ENCODE measurements at regions not wholly inside any gene's neighbourhood (a gene's known extent, or its start where the extent isn't known, plus 50 kb on each side); places are given as distances from the start of the nearest gene placed in this dataset.

DNA sequence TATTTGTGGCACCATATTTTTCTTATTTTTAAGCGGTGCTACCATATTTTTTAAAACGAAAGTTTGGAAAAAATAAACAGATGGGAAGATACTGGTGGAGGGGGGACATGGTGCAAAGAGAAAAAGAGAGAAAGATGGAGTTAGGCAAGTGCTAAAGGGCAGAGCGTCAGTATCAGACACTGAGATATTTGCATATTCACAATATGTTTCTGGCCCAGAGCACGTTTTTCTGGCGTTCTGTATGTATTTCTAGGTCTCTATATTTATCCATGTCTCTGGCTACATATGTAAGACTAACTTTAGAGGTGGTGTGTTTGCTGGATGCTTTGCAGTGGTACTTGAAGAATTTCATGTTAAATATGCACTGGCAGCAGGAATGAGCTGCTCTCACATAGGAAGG is 414.0 kb downstream of the TLE4 start:
- no peak for TF ChIP-seq CTCF (IDR thresholded peaks at IDR 0.05; ENCODE audit: low read depth, low read length)
- no peak for DNase-seq (ENCODE audit: extremely low read depth, low read depth)

GRCh38 chr9:79985264-79985663 is 413.5 kb downstream of the TLE4 start:
- no peak for DNase-seq (ENCODE audit: extremely low read depth, low read depth)
- TF ChIP-seq CTCF (IDR thresholded peaks at IDR 0.05; ENCODE audit: low read depth, low read length) = no peak

DNA sequence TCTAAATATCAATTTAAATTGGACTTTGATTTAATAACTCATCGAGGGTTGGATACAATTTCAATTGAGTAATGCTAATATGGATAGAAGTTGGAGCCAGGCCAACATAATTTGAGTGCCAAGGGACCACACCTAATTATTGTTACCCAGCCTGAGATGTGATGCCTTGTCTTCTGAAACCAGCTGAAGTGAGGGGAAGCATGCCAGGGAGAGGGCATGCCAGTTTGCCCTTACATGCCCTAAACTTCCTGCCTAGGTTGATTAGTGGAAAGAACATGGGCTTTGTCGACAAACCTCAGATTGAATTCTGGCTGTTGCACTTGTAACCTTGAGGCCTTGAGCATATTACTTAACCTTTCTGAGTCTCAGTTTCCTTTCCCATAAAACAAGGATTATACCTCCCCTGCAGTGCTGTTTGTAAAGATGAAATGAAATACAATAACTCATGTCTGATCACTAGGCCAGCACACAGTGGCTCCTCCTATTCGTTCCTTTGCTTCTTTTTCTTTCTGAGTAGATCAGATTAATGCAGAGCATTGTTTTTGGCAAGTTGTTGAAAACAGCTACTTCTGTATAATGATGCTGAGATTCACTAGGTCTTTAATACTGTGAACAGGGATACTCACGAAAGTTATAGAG is 412.8 kb downstream of the TLE4 start:
- TF ChIP-seq CTCF (IDR thresholded peaks at IDR 0.05; ENCODE audit: low read depth, low read length) = no peak
- DNase-seq (ENCODE audit: extremely low read depth, low read depth) = no peak

DNA sequence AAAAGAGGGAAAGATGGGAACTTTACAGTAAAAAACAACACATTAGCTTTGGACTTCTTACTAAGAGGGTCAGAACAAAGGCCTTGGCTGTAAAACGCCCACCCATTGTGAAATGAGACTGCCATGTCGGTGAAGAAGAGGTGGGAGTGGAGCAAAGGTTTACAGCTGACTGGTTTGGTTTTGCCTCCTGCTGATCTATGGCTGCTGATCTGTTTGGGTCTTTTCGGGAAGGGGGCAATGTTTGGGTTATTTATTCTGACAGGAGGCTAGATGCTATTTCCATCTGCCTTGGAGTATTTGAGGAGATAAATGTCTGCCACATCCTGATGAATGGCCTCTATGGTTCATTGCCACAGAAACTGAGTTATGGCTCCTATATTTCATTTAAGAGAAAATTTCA is 408.7 kb downstream of the TLE4 start:
- TF ChIP-seq CTCF (IDR thresholded peaks at IDR 0.05; ENCODE audit: low read depth, low read length) = no peak
- no peak for DNase-seq (ENCODE audit: extremely low read depth, low read depth)

GRCh38 chr9:79977510-79978197 is 405.9 kb downstream of the TLE4 start:
- no peak for TF ChIP-seq CTCF (IDR thresholded peaks at IDR 0.05; ENCODE audit: low read depth, low read length)
- no peak for DNase-seq (ENCODE audit: extremely low read depth, low read depth)

DNA sequence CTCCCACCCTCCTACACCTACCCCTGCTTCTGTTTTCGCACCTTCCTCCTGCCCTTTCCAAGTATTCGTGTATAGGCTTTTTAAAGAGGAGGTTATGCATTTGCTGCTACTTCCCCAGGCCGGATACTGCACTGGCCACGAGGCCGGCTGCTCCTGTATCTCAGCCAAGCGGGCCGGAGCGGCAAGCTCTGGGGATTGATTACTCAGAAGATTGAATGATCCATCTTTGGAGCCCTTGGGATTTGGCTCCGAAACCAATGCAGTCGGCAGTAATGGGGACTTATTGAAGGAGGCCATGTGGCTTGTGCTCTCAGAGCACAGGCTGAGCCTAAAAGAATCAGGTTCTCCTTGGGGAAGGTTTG is 405.3 kb downstream of the TLE4 start:
- no peak for TF ChIP-seq CTCF (IDR thresholded peaks at IDR 0.05; ENCODE audit: low read depth, low read length)
- DNase-seq (ENCODE audit: extremely low read depth, low read depth) = no peak

GRCh38 chr9:79976257-79977073 is 404.7 kb downstream of the TLE4 start:
- no peak for TF ChIP-seq CTCF (IDR thresholded peaks at IDR 0.05; ENCODE audit: low read depth, low read length)
- DNase-seq (ENCODE audit: extremely low read depth, low read depth) = no peak

All from AG09319 (cell line).